AG10803 (cell line): ENCODE measurements at regions not wholly inside any gene's neighbourhood (a gene's known extent, or its start where the extent isn't known, plus 50 kb on each side); places are given as distances from the start of the nearest gene placed in this dataset.

ENCODE experiments used
- DNase-seq: peaks from one replicate; pipeline ENCODE4 v3.0.0; 2010; ENCODE audit warnings: low read depth
- H3K4me3 ChIP-seq: 2 replicates; pipeline ENCODE4 v1.5.1; 2011; ENCODE audit warnings: mild to moderate bottlenecking, low read length, control low read depth
- TF ChIP-seq, protein P1 (sequence below): conservative IDR thresholded peaks from 2 replicates; pipeline ENCODE4 v1.5.1; 2011; ENCODE audit warnings: mild to moderate bottlenecking, low read length, control low read depth, inconsistent platforms

DNA sequence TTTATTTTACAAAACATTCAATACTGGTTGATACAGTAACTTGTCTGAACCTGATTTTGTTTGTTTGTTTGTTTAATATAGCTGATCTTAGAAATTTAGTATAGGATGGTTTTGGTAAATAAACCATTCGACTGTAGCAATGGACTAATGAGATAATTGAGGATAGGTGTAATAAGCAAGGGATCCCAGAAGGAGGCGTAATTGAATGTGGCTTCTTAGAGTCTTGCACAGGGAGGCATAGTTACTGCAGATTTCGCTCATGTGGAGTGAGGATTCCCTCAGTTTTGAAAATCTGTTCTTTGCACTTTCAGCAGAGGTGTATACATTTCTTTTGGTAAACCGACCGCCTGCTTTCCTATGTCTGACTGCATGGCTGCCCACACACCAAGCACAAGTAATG lies 709.6 kb downstream of the SOCS6 start:
- TF ChIP-seq, protein P1, sequence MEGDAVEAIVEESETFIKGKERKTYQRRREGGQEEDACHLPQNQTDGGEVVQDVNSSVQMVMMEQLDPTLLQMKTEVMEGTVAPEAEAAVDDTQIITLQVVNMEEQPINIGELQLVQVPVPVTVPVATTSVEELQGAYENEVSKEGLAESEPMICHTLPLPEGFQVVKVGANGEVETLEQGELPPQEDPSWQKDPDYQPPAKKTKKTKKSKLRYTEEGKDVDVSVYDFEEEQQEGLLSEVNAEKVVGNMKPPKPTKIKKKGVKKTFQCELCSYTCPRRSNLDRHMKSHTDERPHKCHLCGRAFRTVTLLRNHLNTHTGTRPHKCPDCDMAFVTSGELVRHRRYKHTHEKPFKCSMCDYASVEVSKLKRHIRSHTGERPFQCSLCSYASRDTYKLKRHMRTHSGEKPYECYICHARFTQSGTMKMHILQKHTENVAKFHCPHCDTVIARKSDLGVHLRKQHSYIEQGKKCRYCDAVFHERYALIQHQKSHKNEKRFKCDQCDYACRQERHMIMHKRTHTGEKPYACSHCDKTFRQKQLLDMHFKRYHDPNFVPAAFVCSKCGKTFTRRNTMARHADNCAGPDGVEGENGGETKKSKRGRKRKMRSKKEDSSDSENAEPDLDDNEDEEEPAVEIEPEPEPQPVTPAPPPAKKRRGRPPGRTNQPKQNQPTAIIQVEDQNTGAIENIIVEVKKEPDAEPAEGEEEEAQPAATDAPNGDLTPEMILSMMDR, result no peak
- no peak for DNase-seq
- no peak overlapping the region for H3K4me3 ChIP-seq

DNA sequence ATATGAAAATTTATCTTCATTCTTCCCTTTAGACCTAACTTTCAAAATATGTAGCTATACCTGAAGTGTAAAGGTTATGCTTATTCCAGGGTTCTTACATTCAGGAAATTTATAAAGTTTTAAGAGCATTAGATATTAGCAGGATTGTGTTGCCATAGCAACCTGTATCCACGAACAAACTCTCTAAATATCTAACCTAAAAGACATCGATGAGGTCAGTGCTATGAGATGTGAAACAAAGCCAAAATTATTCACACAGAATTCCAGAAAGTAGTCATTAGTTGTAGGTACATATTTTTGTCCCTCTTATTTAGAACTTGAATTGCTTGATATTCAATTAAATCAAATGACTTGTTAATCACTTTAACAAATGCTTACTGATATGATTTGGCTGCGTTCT lies 705.3 kb downstream of the SOCS6 start:
- TF ChIP-seq, protein P1, result no peak
- no peak overlapping the region for H3K4me3 ChIP-seq
- no peak for DNase-seq

DNA sequence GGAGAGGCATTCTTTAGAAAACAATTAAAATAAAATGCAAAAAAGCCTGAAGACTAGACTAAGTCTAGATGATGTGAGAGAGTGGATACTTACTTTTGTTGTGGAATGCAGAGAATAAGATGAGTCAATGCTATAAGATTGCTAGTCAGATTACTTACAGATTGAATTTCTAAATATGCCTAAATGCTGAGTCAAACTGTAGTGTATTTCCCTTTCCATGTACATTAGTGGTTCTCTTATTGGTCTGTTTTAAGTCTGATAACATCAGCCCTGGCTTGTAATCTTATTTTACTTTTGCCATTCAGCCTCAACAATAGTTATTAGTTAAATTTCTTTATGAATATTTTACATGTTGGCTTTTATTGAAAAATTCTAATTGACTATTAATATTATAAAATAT lies 702.7 kb downstream of the SOCS6 start:
- H3K4me3 ChIP-seq, result no peak overlapping the region
- DNase-seq, result no peak
- TF ChIP-seq, protein P1, result no peak

DNA sequence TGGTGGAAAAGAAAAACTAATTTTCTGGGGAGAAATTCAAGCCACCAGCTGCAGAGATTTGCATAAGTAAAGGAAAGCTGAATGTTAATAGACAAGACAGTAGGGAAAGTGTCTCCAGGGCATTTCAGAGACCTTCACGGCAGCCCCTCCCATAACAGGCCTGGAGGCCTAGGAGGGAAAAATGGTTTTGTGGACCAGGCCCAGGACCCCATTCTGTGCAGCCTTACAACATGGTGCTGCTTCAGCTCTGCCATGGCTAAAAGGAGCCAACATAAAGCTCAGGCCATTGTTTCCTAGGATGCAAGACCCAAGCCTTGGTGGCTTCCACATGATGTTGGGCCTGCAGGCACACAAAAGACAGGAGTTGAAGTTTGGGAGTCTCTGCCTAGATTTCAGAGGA lies 697.1 kb downstream of the SOCS6 start:
- no peak for DNase-seq
- TF ChIP-seq, protein P1, result no peak
- no peak overlapping the region for H3K4me3 ChIP-seq

DNA sequence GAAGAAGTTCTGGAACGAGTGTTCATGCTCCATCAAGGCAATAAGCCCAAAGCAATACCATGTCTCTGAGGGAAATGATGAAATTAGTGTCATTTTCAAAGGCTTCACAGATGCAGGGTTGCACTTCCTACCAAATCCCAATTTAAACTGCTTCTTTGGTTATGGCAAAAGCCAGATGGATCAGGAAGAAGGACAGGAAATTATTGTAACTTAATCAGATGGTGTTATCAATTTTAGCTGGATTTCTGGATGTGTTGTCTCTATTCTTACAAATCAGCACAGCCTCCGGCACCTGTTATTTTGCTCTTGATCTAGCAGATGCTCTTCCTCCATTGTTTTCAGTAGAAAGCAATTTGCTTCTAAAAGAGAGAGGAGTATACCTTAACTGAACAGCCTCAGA lies 693.4 kb downstream of the SOCS6 start:
- TF ChIP-seq, protein P1, result no peak
- DNase-seq, result no peak
- H3K4me3 ChIP-seq, result no peak overlapping the region

DNA sequence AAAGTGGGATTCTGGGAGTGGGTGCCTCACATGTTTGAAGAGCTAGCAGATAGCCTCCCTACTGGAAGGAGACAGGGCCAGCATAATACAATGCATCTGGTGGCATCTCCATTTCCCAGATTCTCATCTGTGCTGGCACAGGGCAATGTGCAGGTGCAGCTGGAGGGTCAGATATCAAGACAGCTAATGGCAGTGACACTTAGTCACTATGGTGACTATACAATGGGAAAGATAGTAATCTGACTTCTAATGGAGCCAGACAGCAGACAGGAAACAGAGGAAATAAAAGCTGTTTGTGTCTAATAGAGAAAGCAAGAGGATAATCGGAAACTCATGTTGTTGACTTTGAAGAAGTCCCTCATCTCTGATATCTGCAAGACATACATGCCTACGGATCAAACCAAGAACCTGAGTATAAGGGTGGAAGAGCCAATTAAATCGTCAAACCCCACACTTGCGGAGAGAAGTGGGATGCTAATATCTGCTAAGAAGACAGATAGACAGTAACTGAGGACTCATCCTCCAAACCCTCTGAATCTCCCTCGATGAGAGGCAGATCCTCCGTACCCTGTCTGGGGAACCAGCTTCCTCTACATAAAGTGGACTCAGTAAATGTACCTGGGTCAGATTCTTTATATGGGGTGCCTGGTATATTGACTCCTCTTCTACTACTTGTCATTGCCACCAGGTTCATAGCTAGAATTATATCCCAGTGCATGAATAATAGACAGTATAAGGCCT lies 692.7 kb downstream of the SOCS6 start:
- TF ChIP-seq, protein P1, result no peak
- H3K4me3 ChIP-seq, result no peak overlapping the region
- DNase-seq, result no peak

DNA sequence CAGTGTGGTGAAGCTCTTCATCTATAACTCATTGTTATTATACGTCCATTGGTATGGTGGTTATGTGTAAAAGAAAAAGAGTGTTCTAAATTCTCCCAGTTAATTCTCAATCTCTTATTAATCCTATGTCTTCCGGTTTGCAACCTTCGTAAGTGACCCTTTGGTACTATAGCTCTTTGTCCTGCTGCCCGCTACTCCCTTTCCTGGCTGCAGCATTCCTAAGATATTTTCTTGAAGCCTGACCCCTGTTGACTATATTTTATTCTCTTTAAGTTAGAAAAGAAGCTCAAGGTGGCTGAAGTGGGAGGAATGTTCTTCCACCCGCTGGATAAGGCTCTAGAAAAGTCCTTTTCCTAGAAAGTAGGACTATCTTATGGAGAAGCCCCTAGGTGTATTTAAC lies 684.8 kb downstream of the SOCS6 start:
- TF ChIP-seq, protein P1, result no peak
- no peak for DNase-seq
- H3K4me3 ChIP-seq, result no peak overlapping the region
